ENCODE measurements at regions not wholly inside any gene's neighbourhood (a gene's known extent, or its start where the extent isn't known, plus 50 kb on each side); places are given as distances from the start of the nearest gene placed in this dataset.

GRCh38 chr14:96617635-96618034, 115.5 kb downstream of the PAPOLA start:
- no peak for DNase-seq (ENCODE audit: low read depth in 2 of 2)

- DNase-seq (ENCODE audit: low read depth in 2 of 2) = no peak
These were observed 120.7 kb downstream of the PAPOLA start for GRCh38 chr14:96622926-96623325.

DNA sequence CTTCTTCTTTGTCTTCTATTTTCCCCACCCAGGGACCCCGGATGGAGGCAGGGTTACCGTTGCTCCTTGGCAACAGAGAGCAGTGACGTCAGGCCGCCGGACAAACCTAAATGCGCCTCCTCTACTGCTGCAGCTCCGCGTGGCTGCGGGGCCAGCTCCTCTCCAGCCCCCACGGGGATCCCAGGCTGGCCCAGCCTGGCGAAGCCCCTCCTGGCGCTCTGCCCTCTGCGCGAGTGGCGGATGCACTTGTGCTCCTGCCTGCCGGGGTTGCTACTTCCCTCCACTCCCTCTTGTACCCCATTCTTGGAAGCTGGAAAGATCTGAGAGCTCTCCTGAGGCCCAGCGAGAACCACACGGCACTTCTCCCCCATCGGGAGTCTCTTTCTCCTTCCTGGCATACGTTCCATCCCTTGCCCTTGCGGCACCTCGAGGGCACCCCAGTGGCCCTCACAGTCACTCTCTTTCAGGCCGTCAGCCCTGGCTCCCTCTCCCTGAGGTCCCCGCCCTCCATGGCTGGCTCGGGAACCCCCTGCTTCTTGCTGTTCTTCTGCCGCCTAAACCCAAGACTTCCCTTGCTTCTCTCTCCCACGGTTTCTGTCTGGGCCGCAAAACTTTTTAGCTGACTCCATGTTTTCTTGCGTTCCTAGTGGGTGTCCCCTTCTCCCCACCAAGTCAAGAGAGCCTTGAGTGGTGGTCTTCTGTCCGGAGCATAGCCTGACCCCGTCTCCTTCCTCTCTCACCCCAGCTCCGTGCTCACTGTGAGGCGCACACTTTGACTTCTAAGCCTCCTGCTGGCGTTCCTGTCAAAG, 121.7 kb downstream of the PAPOLA start:
- DNase-seq (ENCODE audit: low read depth in 2 of 2) = no peak

- no peak for DNase-seq (ENCODE audit: low read depth in 2 of 2)
These were observed 122.7 kb downstream of the PAPOLA start for GRCh38 chr14:96624661-96625425.

DNA sequence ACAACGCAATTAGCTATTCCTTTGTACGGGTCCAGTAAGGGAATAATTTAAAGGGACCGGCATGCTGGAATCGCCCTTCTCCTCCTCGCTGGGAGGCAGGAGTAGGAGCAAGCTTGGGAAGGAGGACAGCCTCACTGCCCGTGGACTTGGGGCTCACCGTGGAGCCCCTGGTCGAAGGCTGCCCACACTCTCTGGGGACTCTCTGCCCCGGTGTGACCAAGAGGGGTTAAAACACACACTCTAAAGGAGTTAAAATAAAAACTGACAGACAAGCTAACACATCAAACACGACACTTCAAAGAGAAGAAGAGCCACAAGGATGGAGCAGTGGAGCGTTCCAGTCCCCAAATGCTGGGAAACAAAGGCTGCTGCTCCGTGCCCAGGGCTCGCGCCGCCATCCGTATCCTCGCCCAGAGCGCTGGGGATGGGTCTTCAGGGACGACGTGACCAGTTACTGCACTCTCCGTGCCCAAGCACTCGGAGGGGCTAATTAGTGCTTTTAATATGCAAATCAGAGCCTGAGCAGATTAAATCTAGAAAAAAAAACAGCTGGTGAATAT, 123.3 kb downstream of the PAPOLA start:
- DNase-seq (ENCODE audit: low read depth in 2 of 2) = no peak

DNA sequence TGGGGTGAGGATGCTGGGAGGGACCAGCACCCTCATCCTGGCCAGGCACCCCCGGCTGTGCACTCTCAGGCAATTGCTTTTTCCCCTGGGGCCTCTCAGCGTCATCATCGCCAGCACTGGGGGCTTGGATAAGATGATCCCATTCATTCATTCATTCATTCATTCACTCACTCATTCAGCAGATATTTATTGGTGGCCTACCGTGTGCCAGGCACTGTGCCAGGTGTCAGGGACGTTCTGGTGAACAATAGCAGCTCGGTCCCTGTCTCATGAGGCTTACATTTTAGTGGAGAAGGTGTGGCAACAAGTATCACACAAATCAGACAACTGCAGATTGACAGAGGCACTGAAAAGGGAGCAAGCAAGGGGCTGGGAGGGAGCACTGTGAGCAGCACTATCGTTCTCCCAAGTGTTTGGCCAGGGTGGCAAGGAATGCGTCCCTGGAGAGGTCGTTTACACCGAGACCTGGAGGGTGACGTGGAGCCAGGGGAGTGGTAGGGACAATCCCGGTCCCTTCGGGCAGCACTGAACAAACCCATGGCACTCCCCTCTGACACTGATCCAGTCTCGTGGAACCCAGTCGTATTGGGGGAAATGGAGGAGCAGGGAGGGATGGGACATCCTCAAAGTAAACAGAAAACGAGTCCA, 124.1 kb downstream of the PAPOLA start:
- no peak for DNase-seq (ENCODE audit: low read depth in 2 of 2)

DNA sequence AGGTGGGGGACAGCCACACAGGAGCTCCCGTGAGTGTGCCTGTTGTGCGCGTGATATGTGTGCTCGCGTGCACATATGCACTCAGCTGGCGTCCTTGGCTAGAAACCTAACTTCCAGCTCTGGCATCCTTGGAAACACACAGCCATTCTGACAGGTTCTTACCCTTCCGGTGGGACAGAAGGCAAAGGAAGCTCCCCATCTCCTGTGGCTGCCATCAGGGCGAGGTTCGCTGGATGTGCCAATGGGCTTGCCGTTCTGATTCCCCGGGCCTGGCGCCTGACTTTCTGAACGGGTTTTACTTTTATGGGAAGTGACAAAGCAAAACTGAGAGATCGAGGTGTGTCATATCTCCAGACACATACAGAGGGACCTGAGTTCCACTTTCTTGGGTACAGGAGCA, 124.7 kb downstream of the PAPOLA start:
- DNase-seq (ENCODE audit: low read depth in 2 of 2) = no peak

GRCh38 chr14:96627386-96627785, 125.2 kb downstream of the PAPOLA start:
- DNase-seq (ENCODE audit: low read depth in 2 of 2) = no peak

DNA sequence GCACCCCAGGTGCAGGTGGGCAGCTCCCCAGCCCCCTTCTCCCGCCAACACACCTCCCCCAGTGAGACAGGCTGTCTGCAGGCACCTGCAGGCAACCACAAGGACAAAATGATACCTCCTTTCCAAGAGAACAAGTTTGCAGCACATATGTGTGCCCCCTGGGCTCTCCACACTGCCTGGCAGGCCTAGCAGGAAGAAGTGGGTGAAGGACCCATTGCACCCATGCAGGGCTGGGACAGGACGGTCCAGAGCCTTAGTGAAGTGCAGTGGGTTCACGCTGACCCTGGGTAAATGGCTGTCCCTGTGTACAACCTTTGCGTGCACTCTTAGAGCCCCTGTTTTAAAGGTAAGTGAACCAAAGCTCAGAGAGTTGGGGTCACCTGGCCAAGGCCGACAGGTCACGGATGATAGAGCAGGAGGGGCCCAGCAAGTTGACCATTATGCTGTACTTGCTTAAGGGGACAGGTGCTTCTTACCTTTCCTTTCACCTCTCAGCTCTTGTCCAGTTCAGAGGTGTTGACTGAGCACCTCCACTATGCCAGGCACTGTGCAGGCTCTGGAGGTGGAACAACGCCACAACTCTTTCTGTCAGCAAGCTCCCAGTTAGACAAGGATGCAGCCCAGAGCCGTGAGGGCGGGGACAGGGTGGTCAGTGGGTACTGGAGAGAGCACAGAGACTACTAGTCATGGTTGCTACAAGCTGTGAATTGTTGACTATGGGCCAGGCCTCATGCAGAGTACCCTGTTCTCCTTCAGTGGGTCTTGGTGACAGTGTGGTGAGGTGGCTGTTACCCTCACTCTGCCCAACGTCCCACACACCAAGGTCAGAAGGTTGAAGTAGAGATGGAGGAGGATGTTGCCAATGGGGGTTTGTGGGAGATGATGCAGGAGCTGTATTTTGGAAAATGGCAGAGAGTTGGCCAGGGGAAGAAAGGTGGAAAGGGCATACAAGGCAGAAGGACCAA, 125.9 kb downstream of the PAPOLA start:
- DNase-seq (ENCODE audit: low read depth in 2 of 2) = no peak

DNA sequence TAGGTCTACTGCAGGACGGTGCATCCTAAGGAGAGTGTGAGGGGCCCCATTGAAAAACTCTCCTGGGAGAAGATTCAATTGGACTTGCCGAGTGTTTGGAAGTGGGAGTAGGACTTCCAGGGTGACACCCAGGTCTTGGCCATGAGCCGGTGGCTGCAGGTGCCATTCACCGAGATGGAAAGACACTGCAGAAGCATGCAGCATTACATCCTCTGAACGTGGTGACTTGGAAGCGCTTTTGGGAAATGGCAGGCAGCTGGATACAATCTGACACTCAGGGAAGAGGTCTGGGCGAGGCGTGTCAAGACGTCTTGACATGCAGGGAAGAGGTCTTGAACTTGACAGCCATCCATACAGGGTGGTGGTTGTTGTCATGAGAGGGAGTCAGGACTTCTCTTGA, 126.9 kb downstream of the PAPOLA start:
- no peak for DNase-seq (ENCODE audit: low read depth in 2 of 2)

GRCh38 chr14:96629558-96630222, 127.5 kb downstream of the PAPOLA start:
- DNase-seq (ENCODE audit: low read depth in 2 of 2) = no peak

GRCh38 chr14:96630281-96630680, 128.1 kb downstream of the PAPOLA start:
- DNase-seq (ENCODE audit: low read depth in 2 of 2) = no peak

GRCh38 chr14:96631030-96631429, 128.8 kb downstream of the PAPOLA start:
- no peak for DNase-seq (ENCODE audit: low read depth in 2 of 2)

- no peak for DNase-seq (ENCODE audit: low read depth in 2 of 2)
These were observed 129.6 kb downstream of the PAPOLA start for GRCh38 chr14:96631621-96632362.

DNA sequence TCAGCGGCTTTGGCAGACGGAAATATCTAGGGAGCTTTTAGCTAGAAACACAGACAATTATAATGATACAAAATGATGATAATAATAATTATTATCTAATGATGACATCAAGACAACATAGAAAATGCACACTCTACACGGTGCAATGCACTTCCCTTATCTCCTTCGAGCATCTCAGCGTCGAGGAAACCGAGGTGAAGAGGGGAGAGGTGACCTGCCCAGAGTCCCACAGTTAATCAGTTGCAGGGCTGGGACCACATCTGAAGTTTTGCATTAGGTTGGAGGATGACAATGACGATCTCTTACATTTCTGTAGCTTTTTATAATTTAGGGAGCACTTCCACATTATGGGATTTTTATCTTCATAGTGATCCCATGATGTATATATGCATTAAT, 130.2 kb downstream of the PAPOLA start:
- DNase-seq (ENCODE audit: low read depth in 2 of 2) = no peak

DNA sequence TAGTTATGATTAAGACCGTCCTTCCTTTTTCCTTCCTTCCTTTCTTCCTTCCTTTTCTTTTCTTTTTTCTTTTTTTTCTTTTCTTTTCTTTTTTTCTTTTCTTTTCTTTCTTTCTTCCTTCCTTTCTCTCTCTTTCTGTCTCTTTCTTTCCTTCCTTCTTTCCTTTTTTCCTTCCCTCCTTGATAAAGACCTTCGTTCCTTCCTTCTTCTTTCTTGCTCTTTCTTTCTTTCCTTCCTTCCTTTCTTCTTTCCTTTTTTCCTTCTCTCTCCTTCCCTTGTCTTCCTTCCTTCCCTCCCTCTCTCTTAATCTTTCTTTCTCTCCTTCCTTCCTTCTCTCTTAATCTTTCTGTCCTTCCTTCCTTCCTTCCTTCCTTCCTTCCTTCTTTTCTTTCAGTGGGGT, 130.9 kb downstream of the PAPOLA start:
- no peak for DNase-seq (ENCODE audit: low read depth in 2 of 2)

DNA sequence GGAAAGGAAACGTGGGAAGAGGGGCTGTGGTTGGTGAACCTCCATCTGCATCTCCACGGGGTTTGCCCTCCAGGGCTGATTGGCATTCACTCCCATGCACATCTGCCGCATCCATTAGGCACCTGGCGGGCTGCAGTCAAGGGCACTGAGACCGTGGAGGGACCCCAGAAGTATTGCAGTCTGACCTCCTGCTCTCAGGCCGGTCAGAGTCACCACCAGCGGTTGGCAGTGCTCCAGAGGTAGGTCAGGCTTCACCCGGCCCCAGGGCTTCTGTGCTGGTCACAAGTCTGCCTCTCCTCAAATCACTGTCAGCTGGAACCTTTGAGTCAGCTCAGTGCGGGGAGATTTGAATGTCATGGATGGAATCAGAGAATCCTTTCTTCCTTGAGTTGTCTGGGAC, 132.3 kb downstream of the PAPOLA start:
- DNase-seq (ENCODE audit: low read depth in 2 of 2) = no peak

DNA sequence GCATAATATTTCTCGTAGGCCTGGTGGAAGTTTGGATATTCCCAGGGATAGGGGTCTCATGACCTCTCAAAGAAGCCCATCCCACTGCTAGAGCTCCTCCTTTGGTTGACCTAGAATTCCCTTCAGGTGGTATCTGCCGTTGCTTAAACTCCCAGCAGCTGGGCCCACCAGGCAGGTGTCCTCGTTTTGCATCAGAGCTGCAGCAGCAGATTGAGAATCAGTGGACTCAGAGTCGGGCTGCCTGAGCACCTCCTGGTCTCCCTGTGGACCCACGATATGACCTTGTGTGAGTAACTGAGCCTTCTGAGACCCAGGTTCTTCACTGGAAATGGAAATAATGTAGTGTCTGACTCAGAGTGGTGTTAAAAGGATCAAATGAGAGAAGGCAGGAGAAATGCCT, 132.7 kb downstream of the PAPOLA start:
- no peak for DNase-seq (ENCODE audit: low read depth in 2 of 2)

DNA sequence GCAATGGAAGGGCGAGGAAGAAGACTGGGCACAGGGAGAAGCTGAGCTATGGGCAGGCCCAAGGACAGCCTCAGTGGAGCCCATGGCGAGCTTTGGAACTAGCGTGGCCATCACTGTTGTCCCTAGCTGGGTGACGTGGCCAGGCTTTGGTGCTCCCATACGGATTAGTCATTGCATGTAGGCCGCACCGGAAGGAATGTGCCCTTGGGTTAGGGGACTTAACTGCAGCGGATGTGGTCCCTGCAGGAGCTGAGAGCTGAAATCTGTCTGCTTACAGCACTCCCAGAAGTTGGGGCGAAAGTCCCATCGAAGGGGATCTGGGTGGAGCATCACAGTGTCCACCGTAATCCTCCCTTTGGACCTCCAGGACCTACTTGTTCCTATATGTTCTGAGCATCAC, 133.7 kb downstream of the PAPOLA start:
- DNase-seq (ENCODE audit: low read depth in 2 of 2) = no peak

- no peak for DNase-seq (ENCODE audit: low read depth in 2 of 2)
These were observed 135.3 kb downstream of the PAPOLA start for GRCh38 chr14:96637521-96637920.

Measured in stimulated activated CD8-positive, alpha-beta memory T cell treated with anti-CD3 and anti-CD28 coated beads, Interleukin-2, amount 100 ng/mL, for 48 hours (primary cell).